CD4-positive, CD25-positive, alpha-beta regulatory T cell (primary cell): ENCODE measurements at regions not wholly inside any gene's neighbourhood (a gene's known extent, or its start where the extent isn't known, plus 50 kb on each side); places are given as distances from the start of the nearest gene placed in this dataset.

Experiments
- ATAC-seq, 2 donors: fragments of 150-1000 bp; cut with Tn5 transposase; one replicate each; pipeline ENCODE4 v1.10.0; 2021; ENCODE audit warnings: low read depth in 2 of 2, moderate number of reproducible peaks in 2 of 2, moderate library complexity in 1 of 2
- DNase-seq, 3 donors: peaks; one replicate each; pipeline versions ENCODE4 v3.0.0 to v3.0.0-alpha.2; 2012 to 2022; ENCODE audit warnings: mixed read lengths in 1 of 3
- H3K27ac ChIP-seq: one replicate; pipeline ENCODE4 v1.7.0; 2013; ENCODE audit warnings: mild to moderate bottlenecking, low read length; ENCODE audit not compliant: insufficient read depth, poor library complexity, severe bottlenecking
- H3K27me3 ChIP-seq: one replicate; pipeline ENCODE4 v1.7.0; 2013; ENCODE audit warnings: low read length; ENCODE audit not compliant: control insufficient read depth, insufficient read depth
- H3K36me3 ChIP-seq: one replicate; pipeline ENCODE4 v1.7.0; 2013; ENCODE audit warnings: mild to moderate bottlenecking, low read length, moderate library complexity; ENCODE audit not compliant: control insufficient read depth, insufficient read depth
- H3K4me1 ChIP-seq: 2 replicates; pipeline ENCODE4 v1.7.0; 2013; ENCODE audit warnings: mild to moderate bottlenecking, low read length; ENCODE audit not compliant: insufficient read depth, control insufficient read depth, poor library complexity, severe bottlenecking
- H3K4me3 ChIP-seq: one replicate; pipeline ENCODE4 v1.7.0; 2013; ENCODE audit warnings: low read depth, mild to moderate bottlenecking, low read length, moderate library complexity
- H3K9me3 ChIP-seq, 2 experiments: 1 replicate in 1 of 2; 2 replicates in 1 of 2; pipeline ENCODE4 v1.7.0; 2013; ENCODE audit warnings: low read length in 2 of 2, mild to moderate bottlenecking in 1 of 2, moderate library complexity in 1 of 2; ENCODE audit not compliant: control insufficient read depth in 2 of 2
- H3K27ac Mint-ChIP-seq, 3 donors: one replicate each; pipeline ENCODE4 v1.8.0; 2020 to 2022; ENCODE audit warnings: mild to moderate bottlenecking in 3 of 3, mixed read lengths in 3 of 3, moderate library complexity in 2 of 3
- H3K27me3 Mint-ChIP-seq: one replicate; pipeline ENCODE4 v1.8.0; 2022; ENCODE audit warnings: mild to moderate bottlenecking, mixed read lengths
- H3K36me3 Mint-ChIP-seq: one replicate; pipeline ENCODE4 v1.8.0; 2020; ENCODE audit warnings: mixed read lengths
- H3K4me1 Mint-ChIP-seq, 4 donors: one replicate each; pipeline ENCODE4 v1.8.0; 2020 to 2022; ENCODE audit warnings: mixed read lengths in 4 of 4, mild to moderate bottlenecking in 1 of 4
- H3K4me3 Mint-ChIP-seq, 4 donors: one replicate each; pipeline ENCODE4 v1.8.0; 2020 to 2022; ENCODE audit warnings: mild to moderate bottlenecking in 4 of 4, mixed read lengths in 4 of 4, moderate library complexity in 3 of 4
- H3K9me3 Mint-ChIP-seq, 7 donors: one replicate each; pipeline ENCODE4 v1.8.0; 2020 to 2022; ENCODE audit warnings: mixed read lengths in 7 of 7, mild to moderate bottlenecking in 3 of 7, moderate library complexity in 2 of 7

- peaks cover 0 to 2% (median 0%) of the 10 kb centered on the region in 7 donors for H3K9me3 Mint-ChIP-seq
- H3K36me3 Mint-ChIP-seq: no peaks in the 10 kb centered on the region
These were observed 536.6 kb upstream of the CAMK1G start for GRCh38 chr1:209046935-209047334.

GRCh38 chr1:209048941-209049669 lies 534.4 kb upstream of the CAMK1G start:
- ATAC-seq (no peak), DNase-seq (no peak)
- H3K27me3 Mint-ChIP-seq: no peaks in the 10 kb centered on the region
- H3K9me3 ChIP-seq: no peaks in the 10 kb centered on the region
- H3K9me3 Mint-ChIP-seq: peaks cover 1 to 6% (median 4%) of the 10 kb centered on the region in 7 donors
- H3K4me3 Mint-ChIP-seq: no peak overlapping the region
- no peaks in the 10 kb centered on the region for H3K27me3 ChIP-seq
- no peak overlapping the region for H3K4me3 ChIP-seq
- H3K27ac Mint-ChIP-seq: no peak overlapping the region
- no peaks in the 10 kb centered on the region for H3K36me3 ChIP-seq
- no peaks in the 10 kb centered on the region for H3K4me1 ChIP-seq
- H3K4me1 Mint-ChIP-seq: no peaks in the 10 kb centered on the region
- H3K36me3 Mint-ChIP-seq: no peaks in the 10 kb centered on the region
- no peak overlapping the region for H3K27ac ChIP-seq

More at GRCh38 chr1:209046935-209047334, 536.6 kb upstream of the CAMK1G start:
- no peaks in the 10 kb centered on the region for H3K4me1 Mint-ChIP-seq
- DNase-seq (no peak), ATAC-seq (no peak)
- Histone ChIP-seq H3K4me3 (no peak overlapping the region), H3K27me3 (no peaks in the 10 kb centered on the region), H3K9me3 (no peaks in the 10 kb centered on the region), H3K27ac (no peak overlapping the region), H3K4me1 (no peaks in the 10 kb centered on the region), H3K36me3 (no peaks in the 10 kb centered on the region)
- no peak overlapping the region for H3K4me3 Mint-ChIP-seq
- no peaks in the 10 kb centered on the region for H3K27me3 Mint-ChIP-seq
- H3K27ac Mint-ChIP-seq: no peak overlapping the region

- no peak for ATAC-seq
- Mint-ChIP-seq H3K27ac (no peak overlapping the region), H3K27me3 (no peaks in the 10 kb centered on the region)
These were observed 531.9 kb upstream of the CAMK1G start for GRCh38 chr1:209051570-209051969.

DNA sequence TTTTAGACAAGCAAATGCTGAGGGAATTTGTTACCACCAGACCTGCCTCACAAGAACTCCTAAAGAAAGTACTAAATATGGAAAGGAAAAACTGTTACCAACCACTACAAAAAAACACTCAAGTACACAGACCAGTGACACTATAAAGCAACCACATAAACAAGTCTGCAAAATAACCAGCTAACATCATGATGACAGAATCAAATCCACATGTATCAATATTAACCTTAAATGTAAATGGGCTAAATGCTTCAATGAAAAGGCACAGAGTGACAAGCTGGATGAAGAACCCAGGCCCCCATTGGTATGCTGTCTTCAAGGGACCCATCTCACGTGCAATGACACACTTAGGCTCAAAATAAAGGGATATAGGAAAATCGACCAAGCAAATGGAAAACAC lies 529.9 kb upstream of the CAMK1G start:
- Histone ChIP-seq H3K36me3 (no peaks in the 10 kb centered on the region), H3K4me3 (no peak overlapping the region), H3K27me3 (no peaks in the 10 kb centered on the region), H3K9me3 (no peaks in the 10 kb centered on the region), H3K4me1 (no peaks in the 10 kb centered on the region), H3K27ac (no peak overlapping the region)
- DNase-seq (no peak), ATAC-seq (no peak)
- H3K4me3 Mint-ChIP-seq: no peak overlapping the region
- no peaks in the 10 kb centered on the region for H3K4me1 Mint-ChIP-seq
- no peaks in the 10 kb centered on the region for H3K36me3 Mint-ChIP-seq
- H3K9me3 Mint-ChIP-seq: peaks cover 1 to 19% (median 5%) of the 10 kb centered on the region in 7 donors
- no peaks in the 10 kb centered on the region for H3K27me3 Mint-ChIP-seq
- H3K27ac Mint-ChIP-seq: no peak overlapping the region

More at GRCh38 chr1:209051570-209051969, 531.9 kb upstream of the CAMK1G start:
- H3K36me3 Mint-ChIP-seq: no peaks in the 10 kb centered on the region
- no peak overlapping the region for H3K4me3 Mint-ChIP-seq
- H3K9me3 Mint-ChIP-seq: peaks cover 1 to 14% (median 5%) of the 10 kb centered on the region in 7 donors
- DNase-seq: no peak
- Histone ChIP-seq H3K36me3 (no peaks in the 10 kb centered on the region), H3K4me1 (no peaks in the 10 kb centered on the region), H3K27me3 (no peaks in the 10 kb centered on the region), H3K4me3 (no peak overlapping the region), H3K27ac (no peak overlapping the region), H3K9me3 (no peaks in the 10 kb centered on the region)
- H3K4me1 Mint-ChIP-seq: no peaks in the 10 kb centered on the region

- H3K27ac Mint-ChIP-seq: no peak overlapping the region
- Histone ChIP-seq H3K4me3 (no peak overlapping the region), H3K4me1 (no peaks in the 10 kb centered on the region), H3K9me3 (no peaks in the 10 kb centered on the region), H3K36me3 (no peaks in the 10 kb centered on the region), H3K27ac (no peak overlapping the region), H3K27me3 (no peaks in the 10 kb centered on the region)
- no peak for DNase-seq
- H3K36me3 Mint-ChIP-seq: no peaks in the 10 kb centered on the region
- H3K4me1 Mint-ChIP-seq: no peaks in the 10 kb centered on the region
- ATAC-seq: no peak
- H3K27me3 Mint-ChIP-seq: no peaks in the 10 kb centered on the region
- peaks cover 1 to 19% (median 5%) of the 10 kb centered on the region in 7 donors for H3K9me3 Mint-ChIP-seq
- H3K4me3 Mint-ChIP-seq: no peak overlapping the region
These were observed 526.4 kb upstream of the CAMK1G start for GRCh38 chr1:209057083-209057482.

- Histone ChIP-seq H3K36me3 (no peaks in the 10 kb centered on the region), H3K27ac (no peak overlapping the region), H3K4me1 (no peaks in the 10 kb centered on the region), H3K27me3 (no peaks in the 10 kb centered on the region), H3K9me3 (no peaks in the 10 kb centered on the region), H3K4me3 (no peak overlapping the region)
- H3K4me3 Mint-ChIP-seq: peak overlapping the region in 1 of 4 donors; percentile 11
- no peaks in the 10 kb centered on the region for H3K36me3 Mint-ChIP-seq
- no peak for ATAC-seq
- peaks cover 0 to 19% (median 5%) of the 10 kb centered on the region in 7 donors for H3K9me3 Mint-ChIP-seq
- no peak for DNase-seq
- no peak overlapping the region for H3K27ac Mint-ChIP-seq
- no peaks in the 10 kb centered on the region for H3K27me3 Mint-ChIP-seq
- H3K4me1 Mint-ChIP-seq: no peaks in the 10 kb centered on the region
These were observed 525.6 kb upstream of the CAMK1G start for GRCh38 chr1:209057901-209058300.

DNA sequence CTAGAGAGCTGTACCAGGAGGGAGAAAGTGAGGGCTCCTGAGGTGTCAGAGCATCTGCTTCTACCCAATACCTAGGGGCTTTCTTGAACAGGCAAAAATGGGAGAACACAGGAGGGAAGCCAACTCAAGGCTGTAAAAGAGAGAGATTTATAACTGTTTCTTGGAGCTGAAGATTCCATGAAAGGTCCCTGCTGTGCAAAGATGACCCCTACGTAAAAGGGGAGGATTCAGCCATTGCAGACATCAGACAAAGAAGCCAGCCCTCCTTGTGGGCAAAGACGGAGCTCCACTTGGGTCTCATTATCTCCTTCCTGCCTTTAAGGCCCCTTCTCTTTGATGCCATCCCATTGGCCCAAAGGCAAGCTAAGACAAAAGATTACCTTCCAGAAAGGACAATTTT lies 524.1 kb upstream of the CAMK1G start:
- Mint-ChIP-seq H3K4me1 (no peaks in the 10 kb centered on the region), H3K36me3 (no peaks in the 10 kb centered on the region), H3K4me3 (no peak overlapping the region), H3K27me3 (no peaks in the 10 kb centered on the region), H3K27ac (no peak overlapping the region), H3K9me3 (peaks cover 0 to 14% (median 1%) of the 10 kb centered on the region in 7 donors)
- Histone ChIP-seq H3K27ac (no peak overlapping the region), H3K36me3 (no peaks in the 10 kb centered on the region), H3K4me1 (no peaks in the 10 kb centered on the region), H3K9me3 (no peaks in the 10 kb centered on the region), H3K4me3 (no peak overlapping the region), H3K27me3 (no peaks in the 10 kb centered on the region)
- ATAC-seq: no peak
- DNase-seq: no peak

DNA sequence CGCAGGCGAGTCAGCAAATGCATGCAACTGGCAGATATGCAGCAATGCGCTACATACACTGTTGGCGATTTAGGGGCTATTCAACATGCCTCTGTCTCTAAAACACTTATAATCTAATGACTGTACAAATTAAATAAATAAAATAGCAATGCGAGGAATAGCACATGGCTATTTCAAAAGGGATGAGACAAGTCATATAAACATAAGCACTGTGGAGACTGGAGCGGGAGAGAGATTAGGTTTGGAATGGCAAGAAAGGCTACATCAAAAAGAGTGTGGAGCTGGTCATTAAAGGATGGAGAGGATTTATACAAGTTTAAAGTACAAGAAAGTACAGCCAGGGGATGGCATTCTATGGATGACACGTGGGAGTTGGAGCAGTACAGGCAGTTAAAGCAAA lies 523.5 kb upstream of the CAMK1G start:
- Histone ChIP-seq H3K27me3 (no peaks in the 10 kb centered on the region), H3K9me3 (no peaks in the 10 kb centered on the region), H3K27ac (no peak overlapping the region), H3K36me3 (no peaks in the 10 kb centered on the region), H3K4me1 (no peaks in the 10 kb centered on the region), H3K4me3 (no peak overlapping the region)
- ATAC-seq (no peak), DNase-seq (no peak)
- H3K27me3 Mint-ChIP-seq: no peaks in the 10 kb centered on the region
- no peaks in the 10 kb centered on the region for H3K4me1 Mint-ChIP-seq
- peaks cover 0 to 11% (median 0%) of the 10 kb centered on the region in 7 donors for H3K9me3 Mint-ChIP-seq
- no peak overlapping the region for H3K4me3 Mint-ChIP-seq
- H3K36me3 Mint-ChIP-seq: no peaks in the 10 kb centered on the region
- no peak overlapping the region for H3K27ac Mint-ChIP-seq
